ENCODE measurements at regions not wholly inside any gene's neighbourhood (a gene's known extent, or its start where the extent isn't known, plus 50 kb on each side); places are given as distances from the start of the nearest gene placed in this dataset.

- TF ChIP-seq CTCF (IDR thresholded peaks at IDR 0.05): no peak
- TF ChIP-seq POLR2A (IDR thresholded peaks at IDR 0.05): no peak
These were observed 223.4 kb downstream of the NAF1 start for GRCh38 chr4:162943263-162943662.
